Memory B cell (primary cell): ENCODE measurements at regions not wholly inside any gene's neighbourhood (a gene's known extent, or its start where the extent isn't known, plus 50 kb on each side); places are given as distances from the start of the nearest gene placed in this dataset.

Experiments
- ATAC-seq: fragments of 150-1000 bp; cut with Tn5 transposase; 2 replicates; pipeline ENCODE4 v1.10.0; 2021; ENCODE audit warnings: low read depth, mild to moderate bottlenecking, moderate library complexity
- DNase-seq, 2 donors: peaks; one replicate each; pipeline ENCODE4 v3.0.0; 2022; ENCODE audit warnings: low spot score in 2 of 2
- H3K27ac Mint-ChIP-seq: one replicate; pipeline ENCODE4 v1.8.0; 2022; ENCODE audit warnings: mild to moderate bottlenecking, moderate library complexity, mixed read lengths
- H3K27me3 Mint-ChIP-seq: one replicate; pipeline ENCODE4 v1.8.0; 2022; ENCODE audit warnings: mixed read lengths
- H3K36me3 Mint-ChIP-seq: one replicate; pipeline ENCODE4 v1.8.0; 2022; ENCODE audit warnings: mild to moderate bottlenecking, mixed read lengths
- H3K4me1 Mint-ChIP-seq: one replicate; pipeline ENCODE4 v1.8.0; 2022; ENCODE audit warnings: mixed read lengths
- H3K4me3 Mint-ChIP-seq: one replicate; pipeline ENCODE4 v1.8.0; 2022; ENCODE audit warnings: mild to moderate bottlenecking, moderate library complexity, mixed read lengths
- H3K9me3 Mint-ChIP-seq: one replicate; pipeline ENCODE4 v1.8.0; 2022; ENCODE audit warnings: mixed read lengths

GRCh38 chr7:10192074-10192473 is 781.6 kb upstream of the PHF14 start:
- no peak overlapping the region for H3K27ac Mint-ChIP-seq
- ATAC-seq: no peak
- H3K4me1 Mint-ChIP-seq: no peaks in the 10 kb centered on the region
- H3K36me3 Mint-ChIP-seq: no peaks in the 10 kb centered on the region
- H3K27me3 Mint-ChIP-seq: no peaks in the 10 kb centered on the region
- H3K9me3 Mint-ChIP-seq: no peaks in the 10 kb centered on the region
- no peak for DNase-seq
- no peak overlapping the region for H3K4me3 Mint-ChIP-seq

- DNase-seq (no peak), ATAC-seq (no peak)
- Mint-ChIP-seq H3K36me3 (no peaks in the 10 kb centered on the region), H3K4me3 (no peak overlapping the region), H3K27ac (no peak overlapping the region), H3K27me3 (no peaks in the 10 kb centered on the region), H3K4me1 (no peaks in the 10 kb centered on the region), H3K9me3 (peaks cover 1% of the 10 kb centered on the region)
These were observed 768.0 kb upstream of the PHF14 start for GRCh38 chr7:10205696-10206095.

DNA sequence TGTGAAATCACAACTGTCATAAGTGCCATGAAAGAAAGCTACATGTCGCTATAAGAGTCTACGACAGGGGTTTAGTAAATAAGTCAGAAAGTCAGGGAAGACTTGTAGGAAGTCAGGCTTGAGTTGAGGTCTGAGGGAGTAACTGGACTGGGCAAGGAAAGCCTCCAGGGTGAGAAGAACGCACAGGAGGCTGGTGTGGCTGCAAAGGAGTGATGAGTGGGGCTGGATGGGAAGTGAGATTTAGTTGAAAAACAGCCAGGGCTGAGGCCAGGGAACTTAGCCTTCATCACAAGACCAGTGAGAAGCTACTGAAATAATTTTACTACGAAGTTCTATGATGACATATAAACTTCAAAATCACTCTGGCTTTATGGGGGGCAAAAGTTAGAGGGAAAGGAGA is 763.7 kb upstream of the PHF14 start:
- no peaks in the 10 kb centered on the region for H3K27me3 Mint-ChIP-seq
- H3K27ac Mint-ChIP-seq: no peak overlapping the region

GRCh38 chr7:10211016-10211415 is 762.7 kb upstream of the PHF14 start:
- no peaks in the 10 kb centered on the region for H3K36me3 Mint-ChIP-seq
- H3K27me3 Mint-ChIP-seq: no peaks in the 10 kb centered on the region
- ATAC-seq (no peak), DNase-seq (no peak)
- no peaks in the 10 kb centered on the region for H3K4me1 Mint-ChIP-seq
- no peak overlapping the region for H3K4me3 Mint-ChIP-seq
- no peak overlapping the region for H3K27ac Mint-ChIP-seq
- peaks cover 2% of the 10 kb centered on the region for H3K9me3 Mint-ChIP-seq

More for the DNA sequence above, 763.7 kb upstream of the PHF14 start:
- no peaks in the 10 kb centered on the region for H3K36me3 Mint-ChIP-seq
- no peak for DNase-seq
- H3K9me3 Mint-ChIP-seq: peaks cover 2% of the 10 kb centered on the region
- no peak for ATAC-seq
- no peak overlapping the region for H3K4me3 Mint-ChIP-seq
- H3K4me1 Mint-ChIP-seq: no peaks in the 10 kb centered on the region

DNA sequence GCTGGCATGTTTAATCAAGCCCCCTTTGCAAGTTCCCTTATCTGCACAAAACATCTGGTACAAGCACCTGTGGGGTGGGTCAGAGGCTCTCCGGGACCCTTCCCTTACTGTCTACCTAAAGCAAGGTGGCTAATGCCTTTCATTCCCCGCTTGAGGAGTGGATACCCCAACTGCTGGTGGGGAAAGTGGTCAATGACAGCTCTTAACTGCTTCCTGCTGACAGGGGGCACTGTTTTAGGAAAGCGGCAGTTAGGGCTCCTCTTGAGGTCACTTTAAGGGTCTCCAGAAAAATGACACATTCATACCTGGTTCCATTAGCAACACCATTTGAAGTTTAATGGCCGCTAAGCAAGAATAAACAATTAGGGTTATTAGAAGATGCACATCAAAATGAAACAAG is 761.8 kb upstream of the PHF14 start:
- Mint-ChIP-seq H3K4me1 (no peaks in the 10 kb centered on the region), H3K27me3 (no peaks in the 10 kb centered on the region), H3K27ac (no peak overlapping the region), H3K36me3 (no peaks in the 10 kb centered on the region), H3K9me3 (peaks cover 2% of the 10 kb centered on the region), H3K4me3 (no peak overlapping the region)
- DNase-seq: no peak
- ATAC-seq: no peak

DNA sequence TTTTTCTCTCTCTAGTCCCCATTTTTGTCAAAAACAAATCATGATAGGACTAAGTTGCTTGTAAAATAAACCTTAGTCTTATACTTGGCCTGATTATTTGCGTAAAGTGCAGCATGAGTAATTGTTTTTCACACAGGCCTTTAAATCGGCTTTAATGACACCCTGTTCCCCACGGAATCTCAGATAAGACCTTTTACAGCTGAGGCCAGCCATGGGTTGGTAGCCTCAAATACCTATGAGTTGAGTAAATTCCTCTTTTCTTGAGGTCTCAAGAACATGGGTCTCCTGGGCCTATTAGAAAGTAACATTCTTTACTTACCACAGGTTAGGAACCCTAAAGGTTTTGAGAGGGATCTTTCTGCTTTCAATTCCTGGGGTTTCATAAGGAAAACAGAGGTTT is 761.0 kb upstream of the PHF14 start:
- Mint-ChIP-seq H3K4me1 (no peaks in the 10 kb centered on the region), H3K36me3 (no peaks in the 10 kb centered on the region), H3K4me3 (no peak overlapping the region), H3K27ac (no peak overlapping the region), H3K9me3 (peaks cover 2% of the 10 kb centered on the region), H3K27me3 (no peaks in the 10 kb centered on the region)
- DNase-seq (no peak), ATAC-seq (no peak)

GRCh38 chr7:10216462-10216861 is 757.2 kb upstream of the PHF14 start:
- no peaks in the 10 kb centered on the region for H3K27me3 Mint-ChIP-seq
- DNase-seq: no peak
- no peak overlapping the region for H3K27ac Mint-ChIP-seq
- H3K9me3 Mint-ChIP-seq: peaks cover 2% of the 10 kb centered on the region
- H3K4me1 Mint-ChIP-seq: no peaks in the 10 kb centered on the region
- no peak for ATAC-seq
- no peaks in the 10 kb centered on the region for H3K36me3 Mint-ChIP-seq
- H3K4me3 Mint-ChIP-seq: no peak overlapping the region

DNA sequence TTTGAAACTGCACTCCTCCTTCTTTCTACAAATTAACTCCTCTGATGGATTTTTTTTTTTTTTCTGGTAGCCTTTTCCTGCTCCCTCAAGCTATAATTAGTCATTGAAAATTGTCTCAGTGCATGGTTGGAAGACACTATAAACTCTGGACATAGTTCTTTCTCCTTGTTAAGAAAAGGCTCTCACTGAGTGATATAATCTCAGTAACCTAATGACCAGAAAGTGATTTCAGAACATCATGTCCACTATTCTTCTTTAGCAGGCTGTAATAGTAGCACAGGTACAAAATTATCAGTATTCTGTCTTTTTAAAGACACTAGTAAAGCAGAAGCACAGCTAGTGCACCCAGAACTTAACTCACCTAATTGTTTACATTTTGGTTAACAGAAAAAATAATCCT is 752.6 kb upstream of the PHF14 start:
- DNase-seq: no peak
- Mint-ChIP-seq H3K4me1 (no peaks in the 10 kb centered on the region), H3K9me3 (peaks cover 2% of the 10 kb centered on the region), H3K36me3 (no peaks in the 10 kb centered on the region), H3K27ac (no peak overlapping the region), H3K27me3 (no peaks in the 10 kb centered on the region), H3K4me3 (no peak overlapping the region)
- no peak for ATAC-seq

DNA sequence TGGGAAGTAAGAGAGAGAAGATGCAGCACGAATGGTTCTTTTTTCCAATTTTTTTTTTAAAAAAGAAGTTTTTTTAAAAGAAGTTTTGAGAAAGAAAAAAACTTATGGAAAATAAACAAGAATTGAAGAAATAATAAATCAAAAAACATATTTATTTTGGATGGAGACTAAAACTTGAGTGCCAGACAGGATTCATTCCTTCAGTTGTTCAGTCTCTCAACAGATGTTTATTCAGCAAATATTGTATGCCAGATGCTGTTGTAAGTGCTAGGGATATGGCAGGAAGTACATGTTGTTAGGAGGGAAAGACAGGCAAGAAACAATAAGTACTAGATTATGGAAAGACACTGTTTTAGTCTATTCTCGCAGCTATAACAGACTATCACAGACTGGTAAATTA is 750.7 kb upstream of the PHF14 start:
- ATAC-seq (no peak), DNase-seq (no peak)
- no peaks in the 10 kb centered on the region for H3K36me3 Mint-ChIP-seq

DNA sequence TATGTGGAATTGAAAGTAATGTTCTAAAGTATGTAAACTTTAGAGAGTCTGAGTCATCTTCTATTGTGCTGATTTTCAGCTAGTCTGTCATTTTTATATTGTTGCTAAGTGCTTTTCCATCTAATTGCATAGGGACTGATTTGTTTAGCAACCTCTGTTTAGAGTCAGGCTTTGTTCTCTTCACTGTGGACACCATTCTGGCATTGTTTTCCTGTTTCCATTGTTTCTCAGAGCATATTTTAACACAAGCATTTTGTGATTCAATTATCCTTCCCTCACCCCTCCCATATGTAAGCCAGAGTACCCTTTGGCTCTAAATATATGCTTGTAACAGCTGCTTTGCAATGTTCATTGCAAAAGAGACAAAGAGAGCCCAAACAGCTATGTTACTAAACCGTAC is 748.4 kb upstream of the PHF14 start:
- H3K27ac Mint-ChIP-seq: no peak overlapping the region
- H3K4me3 Mint-ChIP-seq: no peak overlapping the region
- ATAC-seq (no peak), DNase-seq (no peak)
- no peaks in the 10 kb centered on the region for H3K36me3 Mint-ChIP-seq
- no peaks in the 10 kb centered on the region for H3K27me3 Mint-ChIP-seq
- peaks cover 7% of the 10 kb centered on the region for H3K9me3 Mint-ChIP-seq
- no peaks in the 10 kb centered on the region for H3K4me1 Mint-ChIP-seq

More for the DNA sequence above, 750.7 kb upstream of the PHF14 start:
- Mint-ChIP-seq H3K4me3 (no peak overlapping the region), H3K4me1 (no peaks in the 10 kb centered on the region), H3K9me3 (peaks cover 5% of the 10 kb centered on the region), H3K27ac (no peak overlapping the region), H3K27me3 (no peaks in the 10 kb centered on the region)

DNA sequence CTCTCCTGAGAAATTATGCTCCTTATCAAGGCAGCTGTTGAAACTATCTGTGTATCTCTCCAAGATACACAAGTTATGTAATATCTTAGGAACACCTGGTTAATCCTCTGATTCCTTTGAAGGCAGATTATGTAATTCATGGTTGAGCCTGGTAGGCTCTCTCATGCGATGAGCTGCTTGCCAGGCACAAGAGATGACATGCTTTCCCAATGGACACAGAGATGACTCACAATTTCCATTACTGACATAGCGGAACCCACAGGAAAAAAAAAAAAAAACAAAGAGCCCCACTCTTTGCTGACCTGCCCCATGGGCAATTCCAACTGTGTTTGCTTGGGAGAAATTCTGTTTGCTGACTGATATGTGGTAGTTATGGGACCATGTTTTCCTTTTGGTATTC is 736.4 kb upstream of the PHF14 start:
- no peak for ATAC-seq
- H3K27me3 Mint-ChIP-seq: no peaks in the 10 kb centered on the region

GRCh38 chr7:10238641-10239040 is 735.0 kb upstream of the PHF14 start:
- H3K4me3 Mint-ChIP-seq: no peak overlapping the region
- H3K27ac Mint-ChIP-seq: no peak overlapping the region
- ATAC-seq: no peak
- peaks cover 2% of the 10 kb centered on the region for H3K9me3 Mint-ChIP-seq
- no peaks in the 10 kb centered on the region for H3K27me3 Mint-ChIP-seq
- no peaks in the 10 kb centered on the region for H3K36me3 Mint-ChIP-seq
- H3K4me1 Mint-ChIP-seq: no peaks in the 10 kb centered on the region
- DNase-seq: no peak

More for the DNA sequence above, 736.4 kb upstream of the PHF14 start:
- H3K27ac Mint-ChIP-seq: no peak overlapping the region
- H3K4me1 Mint-ChIP-seq: no peaks in the 10 kb centered on the region
- no peak for DNase-seq
- H3K36me3 Mint-ChIP-seq: no peaks in the 10 kb centered on the region
- H3K9me3 Mint-ChIP-seq: peaks cover 2% of the 10 kb centered on the region
- H3K4me3 Mint-ChIP-seq: no peak overlapping the region

DNA sequence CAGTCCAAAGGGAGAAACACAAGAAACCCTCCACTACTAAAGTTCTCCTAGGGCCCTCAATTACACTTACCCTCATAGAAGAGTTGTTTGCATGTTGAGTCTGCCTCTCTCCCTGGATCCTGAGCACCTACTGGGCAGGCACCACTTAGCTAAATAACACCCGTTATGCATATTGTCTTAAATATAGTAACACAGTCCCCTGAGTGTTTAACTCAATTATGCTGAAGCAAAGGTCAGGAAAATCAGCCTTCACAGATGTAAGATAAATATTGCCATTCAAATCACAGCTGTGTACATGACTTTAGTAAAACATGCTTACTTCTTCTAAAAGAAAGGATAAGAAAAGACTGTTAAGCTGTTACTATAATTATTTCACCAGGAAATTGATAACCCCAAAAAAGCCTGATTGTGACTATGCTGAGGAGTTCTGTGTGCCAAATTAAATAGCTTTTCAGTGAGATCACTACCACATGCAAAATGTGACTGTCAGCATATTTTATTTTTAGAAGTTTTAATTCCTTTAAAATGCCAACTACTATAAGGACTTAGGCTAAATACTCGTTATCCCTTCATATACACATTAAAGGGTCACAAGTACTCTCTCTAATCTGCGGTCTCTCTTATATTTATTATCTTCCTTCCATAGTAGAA is 733.9 kb upstream of the PHF14 start:
- H3K4me3 Mint-ChIP-seq: no peak overlapping the region
- H3K27me3 Mint-ChIP-seq: no peaks in the 10 kb centered on the region
- peaks cover 2% of the 10 kb centered on the region for H3K9me3 Mint-ChIP-seq
- no peaks in the 10 kb centered on the region for H3K36me3 Mint-ChIP-seq
- no peak for ATAC-seq
- H3K4me1 Mint-ChIP-seq: no peaks in the 10 kb centered on the region
- no peak for DNase-seq
- no peak overlapping the region for H3K27ac Mint-ChIP-seq

DNA sequence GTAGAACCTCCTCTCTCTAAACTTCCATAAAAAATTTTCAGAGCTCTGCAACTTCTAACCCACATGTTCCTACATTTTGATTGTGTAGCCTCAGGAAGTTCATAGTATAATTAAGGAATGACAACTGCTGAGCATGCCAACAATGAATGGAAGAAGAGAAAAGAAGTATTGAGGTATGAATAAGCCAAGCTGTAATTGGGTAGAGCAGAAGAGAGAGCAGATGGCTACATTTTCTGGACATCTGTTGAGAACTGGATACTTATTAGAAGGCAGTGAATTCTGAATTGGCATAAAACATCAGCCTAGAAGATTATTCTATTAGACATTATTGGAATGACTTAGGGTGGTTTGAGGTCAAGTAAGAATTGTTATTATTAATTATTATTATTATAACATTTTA is 728.3 kb upstream of the PHF14 start:
- ATAC-seq (no peak), DNase-seq (no peak)
- no peak overlapping the region for H3K27ac Mint-ChIP-seq
- peaks cover 16% of the 10 kb centered on the region for H3K9me3 Mint-ChIP-seq
- H3K4me3 Mint-ChIP-seq: no peak overlapping the region
- no peaks in the 10 kb centered on the region for H3K4me1 Mint-ChIP-seq
- no peaks in the 10 kb centered on the region for H3K36me3 Mint-ChIP-seq
- no peaks in the 10 kb centered on the region for H3K27me3 Mint-ChIP-seq

- DNase-seq (no peak), ATAC-seq (no peak)
- Mint-ChIP-seq H3K9me3 (peaks cover 2% of the 10 kb centered on the region), H3K4me1 (no peaks in the 10 kb centered on the region), H3K27me3 (no peaks in the 10 kb centered on the region), H3K36me3 (no peaks in the 10 kb centered on the region), H3K27ac (no peak overlapping the region), H3K4me3 (no peak overlapping the region)
These were observed 716.2 kb upstream of the PHF14 start for GRCh38 chr7:10257438-10257837.
